SK-MEL-5 (cell line): ENCODE measurements at regions not wholly inside any gene's neighbourhood (a gene's known extent, or its start where the extent isn't known, plus 50 kb on each side); places are given as distances from the start of the nearest gene placed in this dataset.
A peak's percentile ranks its signal among the peaks of the same experiment; 100 is the strongest.

Experiments
- DNase-seq: peaks from one replicate; pipeline ENCODE4 v3.0.0-alpha.2; 2016; ENCODE audit warnings: low read depth, low spot score
- in situ Hi-C: cut with HindIII; loops from 2 replicates; pipeline ENCODE4 v1.10.0; 2016; ENCODE audit warnings: low sequenced_read_pairs, high pct_unique_total_duplicates, low pct_unique_long_range_greater_than_20kb

DNA sequence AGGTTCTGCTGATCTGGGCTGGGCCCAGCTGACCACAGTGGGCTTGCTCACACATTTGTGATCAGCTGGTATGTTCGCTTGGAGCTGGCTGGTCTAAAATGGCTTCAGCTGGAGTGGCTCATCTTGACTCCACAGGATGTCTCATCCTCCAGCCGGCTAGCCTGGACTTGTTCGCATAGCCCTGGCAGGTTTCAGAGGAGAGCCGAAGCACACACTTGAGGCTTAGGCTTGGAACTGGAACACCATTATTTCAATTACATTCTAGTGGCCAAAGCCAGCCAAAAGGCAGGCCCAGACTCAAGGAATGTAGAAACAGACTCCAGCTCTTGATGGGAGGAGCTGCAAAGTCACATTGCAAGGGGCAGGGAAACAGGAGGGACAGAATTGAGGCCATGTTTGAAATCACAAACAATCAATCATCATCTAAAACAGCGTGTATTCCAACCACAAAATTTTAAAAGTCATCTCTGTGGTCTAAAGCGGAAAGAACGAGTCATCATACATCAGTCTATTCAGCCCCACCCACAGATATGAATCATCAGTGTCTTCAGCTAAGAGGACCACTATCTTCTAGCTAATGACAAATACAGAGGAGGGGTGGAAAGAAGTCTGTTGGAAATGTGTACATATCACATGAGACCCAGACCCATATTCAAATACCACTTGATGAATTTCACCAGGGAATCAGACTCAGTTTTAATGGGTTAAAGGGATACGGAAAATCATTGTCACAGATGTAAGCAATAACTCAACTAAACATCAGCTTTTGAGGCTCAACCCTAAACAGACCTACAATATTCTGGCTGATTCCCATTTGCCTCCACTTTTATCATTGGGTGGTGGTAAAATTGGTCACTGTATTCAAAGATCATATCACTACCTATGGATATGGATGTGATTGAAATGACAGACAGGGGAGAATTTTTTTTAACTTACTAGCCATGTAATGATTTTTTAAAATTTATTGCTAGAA, 139.0 kb upstream of the MKLN1 start:
- in situ Hi-C loops: no loop called here

GRCh38 chr7:131189488-131189887, 138.2 kb upstream of the MKLN1 start:
- DNase-seq: no peak
- in situ Hi-C loops: no loop called here

More for the DNA sequence above, 139.0 kb upstream of the MKLN1 start:
- peak; percentile 67 for DNase-seq

DNA sequence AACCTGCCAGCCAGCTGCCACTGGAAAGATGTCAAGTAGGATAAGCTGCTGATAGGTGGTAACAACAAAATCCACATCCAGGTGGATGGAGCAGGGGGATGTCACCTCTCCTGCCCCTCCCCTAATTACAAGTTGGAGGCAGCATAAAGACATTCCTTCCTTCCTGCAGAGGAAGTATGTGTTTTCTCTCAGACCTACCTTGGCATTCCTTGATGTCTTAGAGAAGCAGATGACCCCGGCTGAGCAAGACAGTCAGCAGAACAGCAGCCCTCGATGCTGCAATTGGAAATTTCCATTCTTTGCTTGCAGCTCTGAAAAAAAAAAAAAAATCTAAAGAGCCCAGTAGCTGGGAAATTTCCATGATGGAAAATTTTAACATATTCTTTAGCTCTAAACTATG, 137.5 kb upstream of the MKLN1 start:
- in situ Hi-C loops: no loop called here
- no peak for DNase-seq

DNA sequence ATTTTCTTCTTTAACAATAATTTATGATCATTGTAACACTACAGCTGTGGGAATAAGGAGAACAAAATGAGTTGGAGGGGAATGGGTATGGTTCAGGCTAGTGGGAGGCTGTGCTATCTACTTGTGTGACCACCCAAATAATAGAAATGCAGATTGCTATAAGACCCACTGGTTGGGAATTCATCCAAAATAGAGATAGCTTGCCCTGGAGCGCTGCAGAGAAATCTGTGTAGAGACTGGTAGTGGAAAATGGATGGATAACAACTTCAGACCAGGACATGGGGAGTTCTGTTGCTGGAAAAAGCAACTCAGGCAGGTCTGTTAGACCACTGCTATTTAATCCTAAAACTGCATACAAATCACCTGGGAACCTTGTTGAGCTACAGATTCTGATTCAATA, 137.1 kb upstream of the MKLN1 start:
- in situ Hi-C loops: no loop called here
- DNase-seq: no peak

DNA sequence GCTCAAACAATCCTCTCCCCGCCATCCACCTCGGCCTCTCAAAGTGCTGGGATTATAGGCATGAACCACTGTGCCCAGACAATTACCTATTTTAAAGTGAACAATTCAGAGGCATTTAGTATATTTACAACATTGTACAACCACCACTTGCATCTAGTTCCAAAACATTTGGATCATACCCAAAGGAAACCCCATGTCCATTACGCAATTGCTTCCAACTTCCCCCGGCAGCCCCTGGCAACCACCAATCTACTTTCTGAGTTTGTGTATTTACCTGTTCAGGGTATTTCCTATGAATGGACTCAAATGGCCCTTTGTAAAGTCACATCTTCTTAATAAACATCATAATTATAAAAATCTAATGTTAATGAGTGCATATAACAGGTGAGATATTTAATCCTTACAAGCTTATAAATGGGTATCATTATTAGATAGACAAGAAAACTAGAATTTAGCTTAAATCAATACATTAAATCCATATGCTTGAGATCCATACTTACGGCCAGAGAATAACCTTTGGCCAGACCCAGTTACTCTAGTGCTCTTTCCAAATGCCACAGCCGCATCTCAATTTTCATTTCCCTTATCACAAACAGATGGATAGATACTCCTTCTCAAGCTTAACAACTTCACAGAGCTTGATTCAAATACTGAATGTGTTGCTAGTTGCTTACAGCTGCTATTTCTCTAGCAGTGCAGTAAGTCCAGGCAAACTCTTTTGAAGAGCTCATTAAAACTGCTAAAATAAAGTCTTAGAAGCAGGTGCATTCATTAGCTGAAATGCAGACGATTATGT, 133.4 kb upstream of the MKLN1 start:
- in situ Hi-C loops: no loop called here
- DNase-seq: no peak

DNA sequence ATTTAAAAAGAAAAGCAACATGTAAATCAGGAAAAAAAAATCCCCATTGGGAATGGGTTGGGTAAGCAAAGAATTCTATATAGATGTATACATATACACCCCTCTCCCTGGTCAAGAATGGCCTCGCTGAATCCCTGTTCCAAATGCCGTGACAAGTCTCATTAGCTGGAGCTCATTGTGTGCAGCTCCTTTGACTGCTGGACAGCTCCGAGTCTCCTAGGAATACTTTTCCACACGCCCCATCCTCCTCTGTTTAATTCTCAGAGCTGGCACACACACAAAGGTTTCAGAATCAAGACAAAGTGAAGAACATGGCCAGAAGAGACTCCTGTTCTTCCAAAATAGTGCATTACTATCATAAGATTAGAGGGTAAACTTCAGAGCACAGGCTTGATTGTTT, 130.9 kb upstream of the MKLN1 start:
- in situ Hi-C loops: no loop called here
- DNase-seq: peak; percentile 26

DNA sequence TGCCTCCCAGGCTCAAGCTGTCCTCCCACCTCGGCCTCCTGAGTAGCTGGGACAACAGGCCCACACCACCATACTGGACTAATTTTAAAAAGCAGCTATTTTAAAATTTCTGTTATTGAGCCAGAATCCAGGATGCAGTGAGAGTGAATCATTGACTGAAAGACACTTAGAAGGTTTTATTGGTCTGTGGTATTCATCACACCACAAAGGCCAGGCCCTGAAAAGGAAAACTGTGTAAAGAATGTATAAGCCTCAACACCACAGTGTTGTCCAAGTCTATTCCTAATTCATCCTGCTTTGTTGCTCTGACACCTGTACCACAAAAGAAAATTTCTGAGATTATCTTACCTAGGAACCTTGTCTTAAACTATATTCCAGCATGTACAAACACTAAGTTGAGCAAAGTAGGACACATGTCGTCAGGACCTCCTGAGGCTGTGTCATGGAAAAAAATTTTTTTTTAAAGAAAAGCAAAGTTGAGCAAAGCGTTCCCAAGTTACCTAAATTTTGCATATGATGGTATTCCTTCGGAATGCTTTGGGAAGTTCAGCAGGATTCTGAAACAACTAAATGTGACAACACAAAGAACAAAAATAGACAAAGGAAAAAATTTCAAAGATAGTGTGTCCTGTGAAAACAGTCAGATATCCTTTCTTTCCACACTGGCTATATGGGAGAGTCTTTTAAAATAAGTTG, 129.6 kb upstream of the MKLN1 start:
- DNase-seq: peak; percentile 25
- in situ Hi-C loops: no loop called here

DNA sequence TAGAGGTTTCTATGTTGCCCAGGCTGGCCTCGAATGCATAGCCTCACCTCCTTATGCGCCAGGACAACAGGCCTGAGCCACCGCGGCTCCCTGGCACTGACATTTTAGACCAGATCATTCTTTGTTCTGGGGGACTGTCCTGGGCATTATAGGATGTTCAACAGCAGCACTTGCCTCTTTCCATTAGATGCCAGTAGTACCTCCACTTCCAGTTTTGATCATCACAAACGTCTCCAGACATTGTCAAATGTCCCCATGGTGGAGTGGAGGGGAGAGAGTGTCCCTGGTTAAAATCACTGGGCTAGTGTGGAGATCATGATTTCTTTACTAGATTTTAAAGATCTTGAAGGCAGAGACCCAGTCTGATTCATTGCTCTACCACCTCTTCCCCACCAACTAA, 125.2 kb upstream of the MKLN1 start:
- in situ Hi-C loops: no loop called here
- no peak for DNase-seq

DNA sequence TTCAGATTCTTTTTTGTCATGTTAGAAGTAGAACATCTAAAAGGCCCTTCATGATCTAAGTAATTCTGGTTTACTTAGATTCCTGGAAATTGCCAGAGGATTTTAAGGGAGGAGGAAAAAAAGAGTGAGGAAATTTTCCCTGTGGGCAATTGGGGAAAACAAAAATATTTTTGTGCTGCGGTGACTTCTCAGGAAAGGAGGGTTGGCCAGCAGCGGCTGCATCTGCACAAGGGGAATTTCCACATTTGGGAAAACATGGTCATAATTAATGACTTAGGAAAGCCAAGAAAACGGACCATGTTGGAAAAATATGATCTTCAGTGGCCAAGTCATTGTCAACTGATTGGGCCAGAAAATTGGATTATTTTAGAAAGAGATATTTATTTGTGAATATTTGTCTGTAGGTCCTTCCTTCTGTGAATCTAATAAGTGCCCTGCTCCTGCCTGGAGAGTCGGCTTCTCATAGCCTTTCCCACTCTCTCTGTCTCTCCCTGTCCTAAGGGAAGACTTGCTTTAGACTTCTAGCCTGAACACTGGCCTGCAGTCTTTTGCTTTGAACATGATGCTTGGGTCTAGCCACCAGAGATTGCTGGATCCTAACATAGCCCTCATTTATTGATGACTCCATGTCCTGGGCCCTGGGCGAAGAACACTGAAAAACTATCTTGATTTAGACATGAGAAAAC, 124.2 kb upstream of the MKLN1 start:
- in situ Hi-C loops: no loop called here
- peak; percentile 50 for DNase-seq

- in situ Hi-C loops: no loop called here
- no peak for DNase-seq
Observed at GRCh38 chr7:131208777-131209176, 118.9 kb upstream of the MKLN1 start.

DNA sequence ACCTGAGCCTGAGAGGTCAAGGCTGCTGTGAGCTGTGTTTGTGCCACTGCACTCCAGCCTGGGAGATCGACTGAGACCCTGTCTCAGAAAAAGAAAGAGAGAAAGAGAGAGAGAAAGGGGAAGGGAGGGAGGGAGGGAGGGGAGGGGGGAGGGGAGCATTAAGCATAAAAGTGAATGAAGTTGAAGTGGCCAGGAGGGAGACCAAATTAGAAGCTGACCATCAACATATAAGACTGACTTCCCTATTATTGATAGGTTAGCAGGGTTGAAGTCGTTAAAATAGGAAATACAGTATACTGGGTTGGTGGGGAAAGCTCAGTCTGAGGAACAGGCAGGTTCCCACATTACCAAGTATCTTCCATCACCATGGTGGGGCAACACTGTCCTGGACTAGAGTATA, 117.1 kb upstream of the MKLN1 start:
- no peak for DNase-seq
- in situ Hi-C loops: no loop called here

GRCh38 chr7:131211500-131211899, 116.2 kb upstream of the MKLN1 start:
- DNase-seq: no peak
- in situ Hi-C loops: no loop called here

GRCh38 chr7:131212114-131212513, 115.6 kb upstream of the MKLN1 start:
- in situ Hi-C loops: no loop called here
- DNase-seq: peak; percentile 34

DNA sequence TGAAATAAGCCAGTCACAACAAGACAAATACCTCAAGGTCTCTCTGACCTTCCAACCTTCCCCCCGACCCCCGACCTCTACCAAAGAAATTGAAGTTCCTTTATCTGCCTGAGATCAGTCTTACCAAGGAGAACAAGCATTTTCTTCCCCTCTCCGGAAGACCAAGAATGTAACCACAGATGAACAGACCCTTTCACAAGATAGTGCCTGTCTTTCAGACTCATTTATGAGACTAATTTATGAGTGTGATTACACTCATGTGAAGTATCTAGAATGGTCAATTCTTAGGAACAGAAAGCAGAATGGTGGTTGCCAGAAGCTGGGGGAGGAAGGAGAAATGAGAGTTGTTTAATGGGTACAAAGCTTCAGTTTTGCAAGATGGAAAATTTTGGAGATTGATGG, 108.9 kb upstream of the MKLN1 start:
- peak; percentile 86 for DNase-seq
- in situ Hi-C loops: no loop called here

GRCh38 chr7:131219312-131220041, 108.2 kb upstream of the MKLN1 start:
- DNase-seq: peak; percentile 47
- in situ Hi-C loops: no loop called here

- in situ Hi-C loops: no loop called here
- DNase-seq: no peak
Observed at GRCh38 chr7:131221061-131221460, 106.6 kb upstream of the MKLN1 start.

DNA sequence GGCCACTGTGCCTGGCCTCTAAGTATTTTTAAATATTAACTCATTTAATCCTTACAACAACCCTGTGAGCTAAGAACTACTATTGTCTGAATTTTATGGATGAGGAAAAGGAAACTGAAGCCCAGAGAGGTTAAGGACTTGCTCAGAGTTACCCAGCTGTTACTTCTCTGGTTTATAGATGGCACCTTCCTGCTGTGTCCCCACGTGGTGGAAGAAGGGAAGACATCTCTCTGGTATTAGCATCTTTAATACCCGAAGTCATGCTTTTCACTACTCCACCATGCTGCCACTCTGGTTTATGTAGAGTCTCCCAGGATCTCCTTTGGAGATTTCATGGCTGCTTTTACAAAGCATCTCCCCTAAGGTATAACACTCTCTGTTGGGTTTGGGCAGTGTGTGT, 105.5 kb upstream of the MKLN1 start:
- in situ Hi-C loops: no loop called here
- DNase-seq: peak; percentile 45
